DND-41 (cell line): ENCODE measurements at regions not wholly inside any gene's neighbourhood (a gene's known extent, or its start where the extent isn't known, plus 50 kb on each side); places are given as distances from the start of the nearest gene placed in this dataset.

ENCODE experiments used
- EZH2 ChIP-seq: IDR thresholded peaks from 3 replicates; pipeline ENCODE4 v1.6.1; 2012; ENCODE audit warnings: borderline replicate concordance, low read depth, mild to moderate bottlenecking, moderate library complexity, low read length, inconsistent platforms; ENCODE audit not compliant: severe bottlenecking
- TF ChIP-seq, protein P1 (sequence below): IDR thresholded peaks from 2 replicates; pipeline ENCODE4 v1.5.1; 2012; ENCODE audit warnings: borderline replicate concordance, low read length, moderate library complexity, mild to moderate bottlenecking; ENCODE audit not compliant: poor library complexity, severe bottlenecking; ENCODE audit errors: extremely low read depth

DNA sequence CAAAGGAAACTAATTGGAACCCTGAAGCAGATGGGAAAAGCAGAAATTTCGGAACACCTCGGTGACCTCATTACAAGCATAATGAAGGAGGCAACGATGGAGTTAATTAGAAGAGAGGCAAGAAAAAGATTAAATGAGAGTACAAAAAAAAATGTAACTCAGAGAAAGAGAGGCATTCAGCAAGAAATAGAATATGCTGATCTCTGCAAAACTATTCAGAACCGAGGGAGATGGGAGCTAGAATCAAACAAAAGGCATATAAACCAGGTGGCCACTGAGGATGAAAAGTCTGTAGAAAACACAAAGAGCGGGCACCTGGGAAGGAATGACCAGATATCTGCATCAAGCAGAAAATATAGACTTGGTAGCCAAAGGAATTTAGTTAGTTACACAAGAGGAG, 118.9 kb downstream of the CETN3 start:
- TF ChIP-seq, protein P1, sequence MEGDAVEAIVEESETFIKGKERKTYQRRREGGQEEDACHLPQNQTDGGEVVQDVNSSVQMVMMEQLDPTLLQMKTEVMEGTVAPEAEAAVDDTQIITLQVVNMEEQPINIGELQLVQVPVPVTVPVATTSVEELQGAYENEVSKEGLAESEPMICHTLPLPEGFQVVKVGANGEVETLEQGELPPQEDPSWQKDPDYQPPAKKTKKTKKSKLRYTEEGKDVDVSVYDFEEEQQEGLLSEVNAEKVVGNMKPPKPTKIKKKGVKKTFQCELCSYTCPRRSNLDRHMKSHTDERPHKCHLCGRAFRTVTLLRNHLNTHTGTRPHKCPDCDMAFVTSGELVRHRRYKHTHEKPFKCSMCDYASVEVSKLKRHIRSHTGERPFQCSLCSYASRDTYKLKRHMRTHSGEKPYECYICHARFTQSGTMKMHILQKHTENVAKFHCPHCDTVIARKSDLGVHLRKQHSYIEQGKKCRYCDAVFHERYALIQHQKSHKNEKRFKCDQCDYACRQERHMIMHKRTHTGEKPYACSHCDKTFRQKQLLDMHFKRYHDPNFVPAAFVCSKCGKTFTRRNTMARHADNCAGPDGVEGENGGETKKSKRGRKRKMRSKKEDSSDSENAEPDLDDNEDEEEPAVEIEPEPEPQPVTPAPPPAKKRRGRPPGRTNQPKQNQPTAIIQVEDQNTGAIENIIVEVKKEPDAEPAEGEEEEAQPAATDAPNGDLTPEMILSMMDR, result no peak
- TF ChIP-seq EZH2, result no peak
